Spleen (tissue), 11 donors: ENCODE measurements at regions not wholly inside any gene's neighbourhood (a gene's known extent, or its start where the extent isn't known, plus 50 kb on each side); places are given as distances from the start of the nearest gene placed in this dataset.

ENCODE experiments used
- DNase-seq: peaks from one replicate; pipeline ENCODE4 v3.0.0-alpha.2; 2020
- H3K27ac ChIP-seq, 8 donors: fragments of 200-600 bp; sonication (generic) in 7 of 8; 1 replicate in 4 of 8; 2 replicates in 4 of 8; pipeline versions ENCODE4 v1.5.0 to v1.8.0; 2016 to 2021; ENCODE audit warnings: inconsistent platforms in 4 of 8, mild to moderate bottlenecking in 4 of 8, moderate library complexity in 1 of 8
- H3K27me3 ChIP-seq, 7 donors: fragments of 200-600 bp; sonication (generic) in 6 of 7; replicated peaks in 1 of 7; 1 replicate in 4 of 7; 2 replicates in 3 of 7; pipeline versions ENCODE4 v1.5.0 to v1.8.0; 2016 to 2021; ENCODE audit warnings: inconsistent platforms in 3 of 7, mild to moderate bottlenecking in 1 of 7
- H3K36me3 ChIP-seq, 6 donors: fragments of 200-600 bp; sonication (generic) in 5 of 6; 1 replicate in 4 of 6; 2 replicates in 2 of 6; pipeline versions ENCODE4 v1.5.0 to v1.8.0; 2016 to 2021; ENCODE audit warnings: inconsistent platforms in 2 of 6
- H3K4me1 ChIP-seq, 6 donors: fragments of 200-600 bp; sonication (generic) in 5 of 6; 1 replicate in 3 of 6; 2 replicates in 3 of 6; pipeline versions ENCODE4 v1.5.0 to v1.8.0; 2016 to 2021; ENCODE audit warnings: inconsistent platforms in 3 of 6
- H3K4me3 ChIP-seq, 8 donors: fragments of 200-600 bp; sonication (generic) in 7 of 8; 1 replicate in 4 of 8; 2 replicates in 4 of 8; pipeline versions ENCODE4 v1.5.0 to v1.8.0; 2016 to 2021; ENCODE audit warnings: inconsistent platforms in 4 of 8, mild to moderate bottlenecking in 4 of 8, moderate library complexity in 2 of 8
- H3K9me3 ChIP-seq, 8 donors: fragments of 200-600 bp; sonication (generic) in 7 of 8; 1 replicate in 4 of 8; 2 replicates in 4 of 8; pipeline versions ENCODE4 v1.5.0 to v1.8.0; 2016 to 2021; ENCODE audit warnings: inconsistent platforms in 4 of 8
- POLR2A ChIP-seq, 3 donors: fragments of 450-650 bp; IDR thresholded peaks; one replicate each; pipeline ENCODE4 v1.5.1; 2017; ENCODE audit warnings: antibody characterized with exemption in 3 of 3, mild to moderate bottlenecking in 1 of 3
- POLR2AphosphoS5 ChIP-seq, 3 donors: sonication (generic); formaldehyde crosslinking; IDR thresholded peaks; one replicate each; pipeline ENCODE4 v1.5.1; 2017; ENCODE audit warnings: antibody characterized with exemption in 3 of 3
- WGBS, 5 donors: extraction: QIAGEN DNeasy Blood & Tissue Kit in 3 of 5; methylation state at CpG; one replicate each; pipeline versions ENCODE4 v1.1.5 to v1.1.7; 2013 to 2018; 5-methylcytosine and 5-hydroxymethylcytosine counted together
- intact Hi-C: fragments of 100-400 bp; cut with DNase I; formaldehyde crosslinking; loops from one replicate; pipeline ENCODE4 v1.15.0; 2023; ENCODE audit warnings: low total_unique reads
- TF ChIP-seq, protein P1 (sequence below), 11 experiments: fragments of 200-600 bp in 7 of 11; fragments of 450-650 bp in 4 of 11; sonication (generic) in 4 of 11; IDR thresholded peaks in 8 of 11; conservative IDR thresholded peaks in 3 of 11; 1 replicate in 7 of 11; 2 replicates in 4 of 11; pipeline versions ENCODE4 v1.4.0 to v1.8.0; 2016 to 2021; ENCODE audit warnings: antibody characterized with exemption in 11 of 11, inconsistent platforms in 4 of 11, mild to moderate bottlenecking in 1 of 11
- donor health status: healthy with polysubstance abuse.
- donor health status: DM: no; HTN: no; CAD: no; lungs with moderate emphysema.
- donor health status: DM: no; HTN: no; CAD: no.
- donor health status: Bipolar disorder and iron deficiency.
- donor health status: healthy.
- donor health status: DM: no; HTN: no; CAD: no.
- donor health status: DM: yes; HTN: yes; CAD: no.

DNA sequence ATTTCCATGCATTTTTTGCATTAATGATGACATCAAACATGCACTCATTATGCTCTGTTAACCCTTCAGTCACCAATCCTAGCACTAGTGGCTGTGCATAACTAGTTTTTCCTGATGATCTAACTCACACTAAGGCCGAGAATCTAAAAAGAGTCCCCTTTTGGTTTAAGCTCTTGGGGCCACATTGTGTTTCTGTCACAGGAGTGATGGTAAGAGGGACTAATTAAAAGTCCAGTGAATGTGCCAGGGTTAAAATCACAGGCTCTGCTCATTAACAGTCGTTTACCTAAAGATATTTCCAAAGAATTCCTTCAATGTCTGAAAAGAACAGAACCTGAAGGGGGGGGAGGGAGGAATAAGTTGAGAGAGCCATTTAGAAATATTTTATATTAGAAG is 359.0 kb upstream of the ANKRD30A start:
- TF ChIP-seq, protein P1, sequence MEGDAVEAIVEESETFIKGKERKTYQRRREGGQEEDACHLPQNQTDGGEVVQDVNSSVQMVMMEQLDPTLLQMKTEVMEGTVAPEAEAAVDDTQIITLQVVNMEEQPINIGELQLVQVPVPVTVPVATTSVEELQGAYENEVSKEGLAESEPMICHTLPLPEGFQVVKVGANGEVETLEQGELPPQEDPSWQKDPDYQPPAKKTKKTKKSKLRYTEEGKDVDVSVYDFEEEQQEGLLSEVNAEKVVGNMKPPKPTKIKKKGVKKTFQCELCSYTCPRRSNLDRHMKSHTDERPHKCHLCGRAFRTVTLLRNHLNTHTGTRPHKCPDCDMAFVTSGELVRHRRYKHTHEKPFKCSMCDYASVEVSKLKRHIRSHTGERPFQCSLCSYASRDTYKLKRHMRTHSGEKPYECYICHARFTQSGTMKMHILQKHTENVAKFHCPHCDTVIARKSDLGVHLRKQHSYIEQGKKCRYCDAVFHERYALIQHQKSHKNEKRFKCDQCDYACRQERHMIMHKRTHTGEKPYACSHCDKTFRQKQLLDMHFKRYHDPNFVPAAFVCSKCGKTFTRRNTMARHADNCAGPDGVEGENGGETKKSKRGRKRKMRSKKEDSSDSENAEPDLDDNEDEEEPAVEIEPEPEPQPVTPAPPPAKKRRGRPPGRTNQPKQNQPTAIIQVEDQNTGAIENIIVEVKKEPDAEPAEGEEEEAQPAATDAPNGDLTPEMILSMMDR (IDR thresholded peaks at IDR 0.05 in 8 of 11, conservative IDR thresholded peaks at IDR 0.05 in 3 of 11): no peak
- TF ChIP-seq POLR2AphosphoS5 (IDR thresholded peaks at IDR 0.05): no peak
- no peak for TF ChIP-seq POLR2A (IDR thresholded peaks at IDR 0.05)
- peaks cover 0 to 3% (median 0%) of the 10 kb centered on the region in 8 donors for H3K9me3 ChIP-seq
- peak overlapping the region in 4 of 8 donors; percentile 22 to 72 (median 40) for H3K27ac ChIP-seq
- 53 to 73% (median 65%) methylated on average over 2 of the region's 2 CpGs for WGBS, 5 donors
- intact Hi-C loops: no loop called here
- H3K36me3 ChIP-seq: no peaks in the 10 kb centered on the region
- no peak for DNase-seq
- H3K4me3 ChIP-seq: no peak overlapping the region
- no peaks in the 10 kb centered on the region for H3K27me3 ChIP-seq
- peaks cover 0 to 10% (median 2%) of the 10 kb centered on the region in 6 donors for H3K4me1 ChIP-seq

DNA sequence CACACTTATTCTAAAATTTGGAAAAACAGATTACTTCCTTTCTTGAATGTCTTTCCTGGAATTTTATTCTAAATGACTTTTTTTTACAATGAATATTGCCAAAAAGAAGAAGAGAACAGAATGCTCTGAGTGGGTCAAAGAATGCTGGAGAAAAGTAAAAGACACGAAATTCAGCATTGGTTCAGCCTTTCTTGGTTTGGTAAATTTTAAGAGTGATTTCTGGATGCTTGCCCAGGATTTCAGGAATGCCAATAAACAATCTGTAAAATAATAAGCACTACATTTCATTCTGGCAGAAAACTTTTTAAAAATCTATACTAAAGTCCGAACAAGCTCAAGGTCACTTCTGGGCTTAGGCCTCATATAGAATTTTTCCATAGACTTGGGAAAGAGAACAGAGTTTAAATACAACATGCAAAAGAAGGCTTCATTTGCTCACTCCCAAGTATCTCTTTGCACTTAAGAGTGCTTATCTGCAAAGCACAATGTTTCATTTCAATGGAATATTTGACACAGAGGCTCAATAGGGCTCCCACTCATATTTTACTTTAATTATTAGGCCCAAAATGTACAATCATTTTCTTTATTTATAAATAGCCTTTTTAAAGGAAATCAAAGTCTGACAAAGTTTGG is 359.5 kb upstream of the ANKRD30A start:
- Histone ChIP-seq H3K27ac (peak overlapping the region in 5 of 8 donors; percentile 20 to 72 (median 25)), H3K27me3 (no peaks in the 10 kb centered on the region), H3K36me3 (no peaks in the 10 kb centered on the region), H3K9me3 (peaks cover 0 to 3% (median 0%) of the 10 kb centered on the region in 8 donors), H3K4me3 (no peak overlapping the region), H3K4me1 (peaks cover 0 to 10% (median 2%) of the 10 kb centered on the region in 6 donors)
- no peak for DNase-seq
- WGBS, 5 donors: 65 to 78% (median 71%) methylated on average over 2 of the region's 2 CpGs
- TF ChIP-seq POLR2AphosphoS5 (IDR thresholded peaks at IDR 0.05) (no peak), POLR2A (IDR thresholded peaks at IDR 0.05) (no peak)
- TF ChIP-seq, protein P1 (IDR thresholded peaks at IDR 0.05 in 8 of 11, conservative IDR thresholded peaks at IDR 0.05 in 3 of 11): no peak
- intact Hi-C loops: no loop called here

DNA sequence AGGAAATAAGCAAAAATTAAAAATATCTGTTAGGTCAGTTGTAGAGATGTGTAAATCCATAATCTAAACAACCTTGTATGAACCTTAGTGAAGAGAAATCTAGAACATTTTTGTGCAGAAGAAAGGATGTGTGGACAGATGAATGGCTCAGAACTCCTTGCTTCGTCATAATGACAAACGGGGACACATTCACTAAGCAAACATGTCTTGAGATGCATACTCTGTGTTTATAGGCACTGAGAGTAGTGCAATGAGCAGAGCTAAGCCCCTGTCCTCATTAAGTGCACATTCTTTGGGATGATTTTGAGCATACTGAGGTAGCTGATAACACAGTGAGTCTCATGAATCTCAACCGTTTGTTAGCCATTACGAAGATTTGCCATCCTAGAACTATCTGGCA is 360.6 kb upstream of the ANKRD30A start:
- H3K27me3 ChIP-seq: no peaks in the 10 kb centered on the region
- H3K27ac ChIP-seq: peak overlapping the region in 4 of 8 donors; percentile 12 to 72 (median 38)
- peaks cover 0 to 10% (median 2%) of the 10 kb centered on the region in 6 donors for H3K4me1 ChIP-seq
- TF ChIP-seq POLR2A (IDR thresholded peaks at IDR 0.05): no peak
- no peak for TF ChIP-seq POLR2AphosphoS5 (IDR thresholded peaks at IDR 0.05)
- TF ChIP-seq, protein P1 (IDR thresholded peaks at IDR 0.05 in 8 of 11, conservative IDR thresholded peaks at IDR 0.05 in 3 of 11): no peak
- no peak for DNase-seq
- H3K9me3 ChIP-seq: peaks cover 0 to 3% (median 0%) of the 10 kb centered on the region in 8 donors
- intact Hi-C loops: no loop called here
- WGBS, 5 donors: 90 to 97% (median 90%) methylated on average over 4 of the region's 4 CpGs
- H3K4me3 ChIP-seq: no peak overlapping the region
- H3K36me3 ChIP-seq: no peaks in the 10 kb centered on the region

DNA sequence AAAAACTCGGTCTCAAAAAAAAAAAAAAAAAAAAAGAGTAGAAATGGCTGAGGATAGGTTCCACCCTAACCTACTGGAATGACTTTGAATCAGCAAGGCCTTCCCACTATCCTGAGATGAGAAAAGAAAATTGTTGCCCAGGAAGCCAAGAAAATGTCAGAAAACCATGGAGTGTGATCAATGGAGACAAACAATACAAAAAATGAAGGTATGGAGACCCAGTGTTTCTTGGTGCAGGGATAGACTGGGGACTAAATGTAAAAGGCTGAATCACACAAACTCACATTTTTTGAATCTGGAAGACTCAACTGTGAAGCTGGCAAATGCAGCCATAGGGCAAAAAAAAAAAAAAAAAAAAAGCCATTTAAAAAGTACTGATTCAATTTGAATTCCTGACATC is 364.3 kb upstream of the ANKRD30A start:
- DNase-seq: no peak
- H3K27me3 ChIP-seq: no peaks in the 10 kb centered on the region
- no peak overlapping the region for H3K4me3 ChIP-seq
- H3K4me1 ChIP-seq: peaks cover 0 to 9% (median 5%) of the 10 kb centered on the region in 6 donors
- TF ChIP-seq POLR2AphosphoS5 (IDR thresholded peaks at IDR 0.05) (no peak), POLR2A (IDR thresholded peaks at IDR 0.05) (no peak)
- TF ChIP-seq, protein P1 (IDR thresholded peaks at IDR 0.05 in 8 of 11, conservative IDR thresholded peaks at IDR 0.05 in 3 of 11): no peak
- H3K9me3 ChIP-seq: peaks cover 0 to 3% (median 0%) of the 10 kb centered on the region in 8 donors
- WGBS, 5 donors: 84 to 100% (median 89%) methylated on average over 1 of the region's 1 CpG
- H3K27ac ChIP-seq: no peak overlapping the region
- H3K36me3 ChIP-seq: no peaks in the 10 kb centered on the region
- intact Hi-C loops: no loop called here
